ENCODE measurements at regions not wholly inside any gene's neighbourhood (a gene's known extent, or its start where the extent isn't known, plus 50 kb on each side); places are given as distances from the start of the nearest gene placed in this dataset.

DNA sequence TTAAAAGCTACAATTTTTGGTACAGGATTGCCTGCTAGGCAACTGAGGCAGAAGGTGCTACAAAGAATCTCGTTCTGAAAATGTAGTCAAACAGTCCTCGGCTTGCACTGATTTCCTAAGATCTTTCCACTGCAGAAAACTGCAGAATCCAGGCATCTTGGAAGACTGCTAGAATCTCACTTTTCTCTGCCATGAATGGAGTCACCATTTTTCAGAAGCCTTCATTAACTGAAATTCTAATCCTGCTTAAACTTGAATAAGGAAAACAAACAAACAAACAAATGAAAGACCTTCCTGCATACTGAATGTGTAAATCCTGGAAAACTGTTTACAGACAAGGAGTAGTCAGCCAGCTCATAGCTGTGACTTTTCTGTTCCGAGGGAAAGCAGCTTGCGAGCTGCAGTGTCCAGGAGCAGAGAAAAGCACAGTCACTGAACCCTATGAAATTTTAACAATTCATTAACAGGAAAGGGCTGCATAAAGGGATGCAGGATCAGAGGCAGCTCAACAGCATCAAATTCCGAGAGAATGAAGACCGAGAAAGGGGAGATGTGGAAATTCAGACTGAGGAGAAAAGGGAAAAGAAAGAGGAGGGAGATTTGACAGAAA lies 210.5 kb upstream of the PIK3C3 start:
- Histone ChIP-seq H3K9me3 (ENCODE audit: control insufficient read depth in 2 of 2, low read length in 2 of 2) (no peaks in the 10 kb centered on the region), H3K9ac (ENCODE audit: low read depth in 1 of 2, low read length in 2 of 2) (no peak overlapping the region), H3K36me3 (ENCODE audit: control insufficient read depth in 2 of 2, insufficient read depth in 2 of 2, low read length in 2 of 2) (no peaks in the 10 kb centered on the region), H3K4me3 (ENCODE audit: low read length in 2 of 2) (no peak overlapping the region), H3K4me1 (ENCODE audit: control insufficient read depth in 2 of 2, insufficient read depth in 2 of 2, low read length in 2 of 2) (no peaks in the 10 kb centered on the region), H3K27me3 (ENCODE audit: control insufficient read depth in 2 of 2, insufficient read depth in 2 of 2, low read length in 2 of 2) (no peaks in the 10 kb centered on the region), H3K27ac (ENCODE audit: low read depth in 2 of 2, low read length in 2 of 2) (no peak overlapping the region)

DNA sequence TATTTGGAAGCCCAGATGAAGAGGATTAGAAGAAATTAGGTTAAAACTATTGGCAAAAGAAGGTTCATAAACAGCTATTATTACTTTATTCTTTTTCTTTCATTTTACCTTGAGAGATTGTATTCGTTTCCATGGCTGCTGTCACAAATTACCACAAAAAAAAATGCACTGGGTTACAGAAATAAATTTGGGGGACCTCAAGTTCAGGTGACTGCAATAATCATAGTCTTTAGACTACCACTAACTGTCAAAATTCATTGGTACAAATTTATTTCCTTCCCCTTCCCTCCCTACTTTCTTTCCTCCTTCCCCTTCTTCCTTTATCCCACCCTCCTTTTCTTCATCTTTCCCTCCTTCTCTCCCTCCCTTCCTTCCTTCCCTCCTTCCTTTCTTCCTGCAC lies 217.8 kb upstream of the PIK3C3 start:
- Histone ChIP-seq H3K9me3 (ENCODE audit: control insufficient read depth in 2 of 2, low read length in 2 of 2) (no peaks in the 10 kb centered on the region), H3K27me3 (ENCODE audit: control insufficient read depth in 2 of 2, insufficient read depth in 2 of 2, low read length in 2 of 2) (no peaks in the 10 kb centered on the region), H3K36me3 (ENCODE audit: control insufficient read depth in 2 of 2, insufficient read depth in 2 of 2, low read length in 2 of 2) (no peaks in the 10 kb centered on the region), H3K4me3 (ENCODE audit: low read length in 2 of 2) (no peak overlapping the region), H3K4me1 (ENCODE audit: control insufficient read depth in 2 of 2, insufficient read depth in 2 of 2, low read length in 2 of 2) (no peaks in the 10 kb centered on the region), H3K9ac (ENCODE audit: low read depth in 1 of 2, low read length in 2 of 2) (no peak overlapping the region), H3K27ac (ENCODE audit: low read depth in 2 of 2, low read length in 2 of 2) (no peak overlapping the region)

DNA sequence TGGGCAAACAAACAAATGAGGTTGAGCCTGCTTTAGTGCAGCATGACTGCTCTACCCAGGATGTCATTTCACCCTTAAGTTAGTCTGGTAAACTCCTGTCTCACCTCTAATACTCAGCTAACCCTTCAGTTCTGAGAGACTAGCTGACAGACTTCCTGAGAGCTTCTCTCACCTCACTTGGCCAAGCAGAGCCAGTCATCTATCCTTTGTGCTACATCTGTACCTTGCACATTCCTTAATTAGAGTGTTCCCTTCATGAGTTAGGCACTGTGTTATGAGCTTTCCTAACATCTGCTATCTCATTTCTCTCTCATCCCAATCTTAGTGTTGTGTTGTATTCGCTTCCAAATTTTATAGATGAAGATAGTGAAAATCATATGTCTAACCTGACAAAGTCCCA lies 220.1 kb upstream of the PIK3C3 start:
- Histone ChIP-seq H3K9me3 (ENCODE audit: control insufficient read depth in 2 of 2, low read length in 2 of 2) (no peaks in the 10 kb centered on the region), H3K4me3 (ENCODE audit: low read length in 2 of 2) (no peak overlapping the region), H3K27ac (ENCODE audit: low read depth in 2 of 2, low read length in 2 of 2) (no peak overlapping the region), H3K9ac (ENCODE audit: low read depth in 1 of 2, low read length in 2 of 2) (no peak overlapping the region), H3K27me3 (ENCODE audit: control insufficient read depth in 2 of 2, insufficient read depth in 2 of 2, low read length in 2 of 2) (no peaks in the 10 kb centered on the region), H3K4me1 (ENCODE audit: control insufficient read depth in 2 of 2, insufficient read depth in 2 of 2, low read length in 2 of 2) (no peaks in the 10 kb centered on the region), H3K36me3 (ENCODE audit: control insufficient read depth in 2 of 2, insufficient read depth in 2 of 2, low read length in 2 of 2) (no peaks in the 10 kb centered on the region)

DNA sequence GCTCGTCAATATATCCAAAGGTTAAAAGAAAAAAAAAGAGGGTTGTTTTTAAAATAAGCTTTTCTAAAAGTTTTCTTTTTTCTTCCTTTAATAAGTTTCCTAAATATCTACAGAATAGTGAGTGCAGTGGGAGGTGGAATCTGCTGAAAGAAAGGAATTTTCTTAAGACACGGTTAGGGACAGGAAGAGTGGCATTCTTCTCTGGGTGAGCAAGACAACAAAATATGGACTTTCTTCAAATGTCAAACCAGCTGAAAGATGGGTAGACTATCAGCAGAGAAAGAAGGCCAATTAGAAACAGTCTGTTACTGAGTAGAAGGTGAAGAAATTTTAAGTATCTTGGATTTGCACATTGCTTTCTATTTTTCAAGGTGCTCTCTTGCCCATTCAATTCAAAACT lies 222.7 kb upstream of the PIK3C3 start:
- no peak overlapping the region for H3K9ac ChIP-seq (ENCODE audit: low read depth in 1 of 2, low read length in 2 of 2)
- no peaks in the 10 kb centered on the region for H3K4me1 ChIP-seq (ENCODE audit: control insufficient read depth in 2 of 2, insufficient read depth in 2 of 2, low read length in 2 of 2)
- no peaks in the 10 kb centered on the region for H3K36me3 ChIP-seq (ENCODE audit: control insufficient read depth in 2 of 2, insufficient read depth in 2 of 2, low read length in 2 of 2)
- H3K4me3 ChIP-seq (ENCODE audit: low read length in 2 of 2): no peak overlapping the region
- no peaks in the 10 kb centered on the region for H3K27me3 ChIP-seq (ENCODE audit: control insufficient read depth in 2 of 2, insufficient read depth in 2 of 2, low read length in 2 of 2)
- H3K27ac ChIP-seq (ENCODE audit: low read depth in 2 of 2, low read length in 2 of 2): no peak overlapping the region
- no peaks in the 10 kb centered on the region for H3K9me3 ChIP-seq (ENCODE audit: control insufficient read depth in 2 of 2, low read length in 2 of 2)

- Histone ChIP-seq H3K27me3 (ENCODE audit: control insufficient read depth in 2 of 2, insufficient read depth in 2 of 2, low read length in 2 of 2) (no peaks in the 10 kb centered on the region), H3K9ac (ENCODE audit: low read depth in 1 of 2, low read length in 2 of 2) (no peak overlapping the region), H3K4me1 (ENCODE audit: control insufficient read depth in 2 of 2, insufficient read depth in 2 of 2, low read length in 2 of 2) (no peaks in the 10 kb centered on the region)
These were observed 223.2 kb upstream of the PIK3C3 start for GRCh38 chr18:41731884-41732283.

DNA sequence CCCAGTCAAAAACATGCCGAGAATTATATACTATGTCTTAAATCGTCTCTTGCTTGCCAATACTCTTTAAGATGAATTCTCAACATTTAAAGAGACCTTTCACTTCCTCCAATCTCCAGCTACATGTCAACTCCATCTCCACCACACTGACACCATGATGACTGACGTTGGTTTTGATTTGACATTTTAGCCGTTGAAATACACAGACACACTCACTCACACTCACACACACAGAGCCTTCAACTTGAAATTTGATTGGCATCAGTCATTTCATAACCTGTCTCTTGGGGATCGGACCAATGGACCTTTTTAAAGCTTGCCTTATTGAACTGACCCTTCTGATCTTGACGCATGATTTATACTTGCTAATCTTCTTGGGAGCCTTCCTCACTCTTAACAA lies 230.8 kb upstream of the PIK3C3 start:
- Histone ChIP-seq H3K27me3 (ENCODE audit: control insufficient read depth in 2 of 2, insufficient read depth in 2 of 2, low read length in 2 of 2) (no peaks in the 10 kb centered on the region), H3K4me3 (ENCODE audit: low read length in 2 of 2) (no peak overlapping the region), H3K4me1 (ENCODE audit: control insufficient read depth in 2 of 2, insufficient read depth in 2 of 2, low read length in 2 of 2) (no peaks in the 10 kb centered on the region), H3K9me3 (ENCODE audit: control insufficient read depth in 2 of 2, low read length in 2 of 2) (no peaks in the 10 kb centered on the region), H3K9ac (ENCODE audit: low read depth in 1 of 2, low read length in 2 of 2) (no peak overlapping the region), H3K36me3 (ENCODE audit: control insufficient read depth in 2 of 2, insufficient read depth in 2 of 2, low read length in 2 of 2) (no peaks in the 10 kb centered on the region), H3K27ac (ENCODE audit: low read depth in 2 of 2, low read length in 2 of 2) (no peak overlapping the region)

More at GRCh38 chr18:41731884-41732283, 223.2 kb upstream of the PIK3C3 start:
- Histone ChIP-seq H3K36me3 (ENCODE audit: control insufficient read depth in 2 of 2, insufficient read depth in 2 of 2, low read length in 2 of 2) (no peaks in the 10 kb centered on the region), H3K4me3 (ENCODE audit: low read length in 2 of 2) (no peak overlapping the region), H3K9me3 (ENCODE audit: control insufficient read depth in 2 of 2, low read length in 2 of 2) (no peaks in the 10 kb centered on the region), H3K27ac (ENCODE audit: low read depth in 2 of 2, low read length in 2 of 2) (no peak overlapping the region)

- Histone ChIP-seq H3K9me3 (ENCODE audit: control insufficient read depth in 2 of 2, low read length in 2 of 2) (no peaks in the 10 kb centered on the region), H3K9ac (ENCODE audit: low read depth in 1 of 2, low read length in 2 of 2) (no peak overlapping the region), H3K27ac (ENCODE audit: low read depth in 2 of 2, low read length in 2 of 2) (no peak overlapping the region), H3K27me3 (ENCODE audit: control insufficient read depth in 2 of 2, insufficient read depth in 2 of 2, low read length in 2 of 2) (no peaks in the 10 kb centered on the region), H3K4me3 (ENCODE audit: low read length in 2 of 2) (no peak overlapping the region), H3K36me3 (ENCODE audit: control insufficient read depth in 2 of 2, insufficient read depth in 2 of 2, low read length in 2 of 2) (no peaks in the 10 kb centered on the region), H3K4me1 (ENCODE audit: control insufficient read depth in 2 of 2, insufficient read depth in 2 of 2, low read length in 2 of 2) (no peaks in the 10 kb centered on the region)
These were observed 233.8 kb upstream of the PIK3C3 start for GRCh38 chr18:41721103-41721790.

DNA sequence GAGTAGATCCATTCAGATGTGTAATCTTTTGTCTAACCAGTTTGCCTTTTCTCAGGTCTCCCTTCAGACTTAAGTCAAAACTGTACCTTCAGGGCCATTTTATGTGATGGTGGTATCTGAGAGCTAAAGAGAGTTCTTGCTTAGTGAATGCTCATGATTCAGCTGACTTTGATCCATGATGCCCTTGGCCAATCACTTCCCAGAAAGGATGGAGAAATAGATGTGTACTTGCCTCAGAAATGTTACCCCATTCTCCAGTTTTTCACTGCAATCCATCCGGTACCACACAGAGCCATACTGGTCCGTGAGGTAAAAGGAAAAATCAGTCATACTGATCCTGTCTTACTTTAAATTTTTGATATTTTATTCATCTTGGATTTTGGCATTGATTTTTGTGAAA lies 234.8 kb upstream of the PIK3C3 start:
- Histone ChIP-seq H3K36me3 (ENCODE audit: control insufficient read depth in 2 of 2, insufficient read depth in 2 of 2, low read length in 2 of 2) (no peaks in the 10 kb centered on the region), H3K9ac (ENCODE audit: low read depth in 1 of 2, low read length in 2 of 2) (no peak overlapping the region), H3K9me3 (ENCODE audit: control insufficient read depth in 2 of 2, low read length in 2 of 2) (no peaks in the 10 kb centered on the region), H3K27ac (ENCODE audit: low read depth in 2 of 2, low read length in 2 of 2) (no peak overlapping the region), H3K4me1 (ENCODE audit: control insufficient read depth in 2 of 2, insufficient read depth in 2 of 2, low read length in 2 of 2) (no peaks in the 10 kb centered on the region), H3K4me3 (ENCODE audit: low read length in 2 of 2) (no peak overlapping the region), H3K27me3 (ENCODE audit: control insufficient read depth in 2 of 2, insufficient read depth in 2 of 2, low read length in 2 of 2) (no peaks in the 10 kb centered on the region)

DNA sequence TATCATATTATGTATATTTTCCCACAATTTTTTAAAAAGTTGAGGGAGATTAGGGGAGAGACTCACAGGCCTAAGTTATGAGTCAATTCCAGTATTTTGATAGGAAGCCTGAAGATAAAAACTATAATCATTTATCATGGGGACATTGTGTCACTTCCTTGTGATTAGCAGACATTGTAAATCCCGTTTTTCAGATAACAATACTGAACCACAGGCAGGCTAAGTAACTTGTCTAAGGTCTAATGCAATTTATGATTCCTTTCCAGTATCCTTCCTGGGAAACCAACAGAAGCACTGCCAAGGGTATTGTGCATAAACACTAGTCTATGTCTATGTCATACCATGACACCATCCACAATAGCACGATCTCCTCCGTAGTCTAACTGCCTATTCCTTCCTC lies 235.2 kb upstream of the PIK3C3 start:
- no peaks in the 10 kb centered on the region for H3K27me3 ChIP-seq (ENCODE audit: control insufficient read depth in 2 of 2, insufficient read depth in 2 of 2, low read length in 2 of 2)
- no peaks in the 10 kb centered on the region for H3K9me3 ChIP-seq (ENCODE audit: control insufficient read depth in 2 of 2, low read length in 2 of 2)
- H3K36me3 ChIP-seq (ENCODE audit: control insufficient read depth in 2 of 2, insufficient read depth in 2 of 2, low read length in 2 of 2): no peaks in the 10 kb centered on the region
- H3K9ac ChIP-seq (ENCODE audit: low read depth in 1 of 2, low read length in 2 of 2): no peak overlapping the region
- no peak overlapping the region for H3K4me3 ChIP-seq (ENCODE audit: low read length in 2 of 2)
- H3K27ac ChIP-seq (ENCODE audit: low read depth in 2 of 2, low read length in 2 of 2): no peak overlapping the region
- H3K4me1 ChIP-seq (ENCODE audit: control insufficient read depth in 2 of 2, insufficient read depth in 2 of 2, low read length in 2 of 2): no peaks in the 10 kb centered on the region

DNA sequence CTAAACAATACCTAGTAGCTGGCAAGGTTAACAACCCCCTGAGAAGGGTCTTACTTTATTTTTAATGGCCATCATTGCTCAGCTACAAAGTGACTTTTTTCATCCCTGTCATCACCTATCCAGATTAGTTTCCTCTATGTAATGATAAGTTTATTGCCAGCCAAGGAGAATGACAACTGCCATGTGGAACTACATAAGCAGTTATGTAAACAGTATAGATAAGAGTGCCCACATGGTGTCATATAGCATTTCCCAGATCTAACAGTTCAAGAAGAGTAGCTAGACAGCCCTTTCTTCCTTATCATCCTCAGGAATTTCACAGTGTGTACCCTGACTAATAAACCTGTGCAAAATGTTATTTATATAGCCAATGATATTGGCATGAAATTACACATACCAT lies 240.2 kb upstream of the PIK3C3 start:
- no peak overlapping the region for H3K4me3 ChIP-seq (ENCODE audit: low read length in 2 of 2)
- H3K27ac ChIP-seq (ENCODE audit: low read depth in 2 of 2, low read length in 2 of 2): no peak overlapping the region
- H3K9me3 ChIP-seq (ENCODE audit: control insufficient read depth in 2 of 2, low read length in 2 of 2): no peaks in the 10 kb centered on the region
- H3K36me3 ChIP-seq (ENCODE audit: control insufficient read depth in 2 of 2, insufficient read depth in 2 of 2, low read length in 2 of 2): no peaks in the 10 kb centered on the region
- no peaks in the 10 kb centered on the region for H3K27me3 ChIP-seq (ENCODE audit: control insufficient read depth in 2 of 2, insufficient read depth in 2 of 2, low read length in 2 of 2)
- H3K4me1 ChIP-seq (ENCODE audit: control insufficient read depth in 2 of 2, insufficient read depth in 2 of 2, low read length in 2 of 2): no peaks in the 10 kb centered on the region
- no peak overlapping the region for H3K9ac ChIP-seq (ENCODE audit: low read depth in 1 of 2, low read length in 2 of 2)
